ENCODE measurements at regions not wholly inside any gene's neighbourhood (a gene's known extent, or its start where the extent isn't known, plus 50 kb on each side); places are given as distances from the start of the nearest gene placed in this dataset.

- TF ChIP-seq CHD7 (IDR thresholded peaks at IDR 0.05; ENCODE audit: insufficient replicate concordance, low read length) (no peak), E2F6 (IDR thresholded peaks at IDR 0.05) (peak; percentile 45; the same call in 1 of the 2 replicates), CREB1 (IDR thresholded peaks at IDR 0.05) (no peak), CEBPB (IDR thresholded peaks at IDR 0.05; ENCODE audit: low read depth, low read length) (no peak)
Measured at GRCh38 chr5:42894057-42894456, 82.4 kb upstream of the SELENOP start (continued).
